ENCODE measurements at regions not wholly inside any gene's neighbourhood (a gene's known extent, or its start where the extent isn't known, plus 50 kb on each side); places are given as distances from the start of the nearest gene placed in this dataset.

DNA sequence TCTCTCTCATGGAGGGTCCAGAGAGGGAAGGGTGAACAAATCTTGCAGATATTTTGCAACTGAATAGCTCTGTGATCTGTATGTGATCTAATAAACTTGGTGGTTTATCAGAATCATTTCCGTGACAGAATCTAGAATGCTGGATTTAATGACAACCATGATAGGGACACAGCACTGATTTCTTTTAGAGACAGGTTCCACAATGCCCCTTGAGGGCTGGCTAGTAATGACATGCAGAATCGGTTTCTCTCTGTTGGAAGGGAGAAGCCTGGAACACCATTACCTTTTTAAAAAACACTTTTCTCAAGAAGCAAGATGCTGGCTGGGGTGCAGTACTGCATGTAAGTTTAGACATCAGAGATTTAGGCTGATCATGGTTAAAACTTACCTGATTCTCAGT lies 313.4 kb downstream of the CDH26 start:
- H3K9me3 Mint-ChIP-seq, result peaks cover 2% of the 10 kb centered on the region
- H3K36me3 Mint-ChIP-seq (ENCODE audit: low read depth), result no peaks in the 10 kb centered on the region
- no peaks in the 10 kb centered on the region for H3K27me3 Mint-ChIP-seq
- ATAC-seq (ENCODE audit: low read depth), result no peak
- H3K4me3 Mint-ChIP-seq, result no peak overlapping the region
- ChIA-PET POLR2A (no interaction called here), CTCF (no interaction called here)
- no peaks in the 10 kb centered on the region for H3K4me1 Mint-ChIP-seq
- DNase-seq, result no peak
- H3K27ac Mint-ChIP-seq, result no peak overlapping the region
- intact Hi-C loops (cut with micrococcal nuclease), result no loop called here
- TF ChIP-seq, protein P1, sequence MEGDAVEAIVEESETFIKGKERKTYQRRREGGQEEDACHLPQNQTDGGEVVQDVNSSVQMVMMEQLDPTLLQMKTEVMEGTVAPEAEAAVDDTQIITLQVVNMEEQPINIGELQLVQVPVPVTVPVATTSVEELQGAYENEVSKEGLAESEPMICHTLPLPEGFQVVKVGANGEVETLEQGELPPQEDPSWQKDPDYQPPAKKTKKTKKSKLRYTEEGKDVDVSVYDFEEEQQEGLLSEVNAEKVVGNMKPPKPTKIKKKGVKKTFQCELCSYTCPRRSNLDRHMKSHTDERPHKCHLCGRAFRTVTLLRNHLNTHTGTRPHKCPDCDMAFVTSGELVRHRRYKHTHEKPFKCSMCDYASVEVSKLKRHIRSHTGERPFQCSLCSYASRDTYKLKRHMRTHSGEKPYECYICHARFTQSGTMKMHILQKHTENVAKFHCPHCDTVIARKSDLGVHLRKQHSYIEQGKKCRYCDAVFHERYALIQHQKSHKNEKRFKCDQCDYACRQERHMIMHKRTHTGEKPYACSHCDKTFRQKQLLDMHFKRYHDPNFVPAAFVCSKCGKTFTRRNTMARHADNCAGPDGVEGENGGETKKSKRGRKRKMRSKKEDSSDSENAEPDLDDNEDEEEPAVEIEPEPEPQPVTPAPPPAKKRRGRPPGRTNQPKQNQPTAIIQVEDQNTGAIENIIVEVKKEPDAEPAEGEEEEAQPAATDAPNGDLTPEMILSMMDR (IDR thresholded peaks at IDR 0.05), result no peak

DNA sequence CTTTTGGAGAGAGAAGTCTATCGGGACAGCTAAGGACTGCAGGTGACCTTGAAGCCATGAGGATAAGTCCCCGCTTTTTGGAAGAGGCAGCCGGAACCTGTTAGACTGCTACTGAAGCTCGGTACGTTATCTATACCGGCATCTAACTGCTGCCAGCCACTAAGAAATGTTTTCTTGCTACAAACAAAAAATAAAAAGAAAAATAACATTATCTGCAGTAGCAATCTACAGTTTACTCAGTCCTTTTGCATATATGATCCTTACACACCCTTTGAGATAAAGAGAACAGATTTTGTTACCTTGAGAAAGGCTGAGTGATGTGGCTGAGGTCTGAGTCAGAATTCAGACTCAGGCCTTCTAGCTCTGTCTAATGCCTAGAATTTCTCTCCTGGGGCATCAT lies 314.6 kb downstream of the CDH26 start:
- intact Hi-C loops (cut with micrococcal nuclease), result no loop called here
- ATAC-seq (ENCODE audit: low read depth) (no peak), DNase-seq (no peak)
- Mint-ChIP-seq H3K4me1 (no peaks in the 10 kb centered on the region), H3K9me3 (peaks cover 2% of the 10 kb centered on the region), H3K36me3 (ENCODE audit: low read depth) (no peaks in the 10 kb centered on the region), H3K27me3 (no peaks in the 10 kb centered on the region), H3K4me3 (no peak overlapping the region), H3K27ac (no peak overlapping the region)
- ChIA-PET CTCF (no interaction called here), POLR2A (no interaction called here)
- TF ChIP-seq, protein P1 (IDR thresholded peaks at IDR 0.05), result no peak

DNA sequence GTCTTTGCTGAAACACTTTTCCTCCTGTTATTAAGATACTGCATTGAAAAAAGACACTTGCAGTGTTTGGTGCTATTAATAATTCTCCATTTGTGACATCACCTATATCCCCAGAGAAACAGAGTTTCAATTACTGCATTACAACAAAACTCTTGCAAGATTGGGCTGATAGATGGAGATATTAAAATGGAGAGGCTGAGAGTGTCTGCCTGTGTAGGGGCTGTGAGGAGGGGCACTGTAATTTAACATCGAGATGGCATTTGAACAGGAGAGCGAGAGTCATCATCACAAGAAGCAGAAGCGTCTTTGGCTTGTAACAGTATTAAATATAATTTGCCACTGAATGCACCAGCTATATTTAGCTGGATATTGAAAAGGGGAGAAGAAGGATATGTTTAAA lies 316.5 kb downstream of the CDH26 start:
- Mint-ChIP-seq H3K27ac (no peak overlapping the region), H3K4me1 (no peaks in the 10 kb centered on the region), H3K27me3 (no peaks in the 10 kb centered on the region), H3K36me3 (ENCODE audit: low read depth) (no peaks in the 10 kb centered on the region), H3K9me3 (no peaks in the 10 kb centered on the region), H3K4me3 (no peak overlapping the region)
- TF ChIP-seq, protein P1 (IDR thresholded peaks at IDR 0.05), result no peak
- POLR2A ChIA-PET, result no interaction called here
- CTCF ChIA-PET, result no interaction called here
- ATAC-seq (ENCODE audit: low read depth) (no peak), DNase-seq (no peak)
- intact Hi-C loops (cut with micrococcal nuclease), result no loop called here

DNA sequence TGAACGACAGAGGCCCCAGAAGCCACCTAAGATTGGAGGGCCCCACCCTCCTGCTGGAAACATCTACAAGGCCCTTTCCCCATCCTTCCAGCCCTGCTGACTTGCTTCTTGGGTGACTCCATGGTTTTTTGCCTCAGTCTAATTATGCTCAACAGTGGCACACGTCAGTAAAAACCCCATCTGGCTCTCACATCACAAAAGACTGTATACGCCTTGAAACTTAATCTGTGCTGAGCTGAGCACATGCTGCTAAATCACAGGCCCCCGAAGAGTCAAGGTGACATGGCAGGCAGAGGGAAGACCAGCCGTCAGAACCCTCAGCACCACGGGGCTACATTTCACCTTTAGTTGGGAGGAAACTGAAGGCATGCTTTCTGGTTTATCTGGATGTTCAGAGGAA lies 323.1 kb downstream of the CDH26 start:
- H3K27ac Mint-ChIP-seq, result no peak overlapping the region

DNA sequence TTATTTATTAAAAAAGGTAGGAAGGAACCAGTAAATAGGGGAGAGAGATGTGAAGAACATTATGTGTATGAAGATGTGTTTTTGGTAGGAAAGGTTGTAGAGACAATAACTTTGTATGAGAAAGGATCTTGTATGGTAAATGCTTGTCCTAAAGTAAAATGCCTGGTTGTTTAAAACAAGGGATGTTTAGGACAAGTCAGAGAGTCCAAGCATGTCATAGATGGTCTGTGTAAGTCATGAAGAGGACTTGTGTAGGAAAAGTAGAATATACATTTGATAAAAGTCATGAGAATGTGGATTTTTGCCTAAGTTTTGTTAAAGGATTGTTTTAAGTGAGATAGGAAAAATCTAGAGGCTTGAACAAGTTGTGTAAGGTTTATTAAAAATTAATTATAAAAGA lies 325.1 kb downstream of the CDH26 start:
- Mint-ChIP-seq H3K4me3 (no peak overlapping the region), H3K36me3 (ENCODE audit: low read depth) (no peaks in the 10 kb centered on the region), H3K27me3 (no peaks in the 10 kb centered on the region), H3K27ac (no peak overlapping the region), H3K9me3 (peaks cover 14% of the 10 kb centered on the region), H3K4me1 (no peaks in the 10 kb centered on the region)
- ATAC-seq (ENCODE audit: low read depth) (no peak), DNase-seq (no peak)
- POLR2A ChIA-PET, result no interaction called here
- intact Hi-C loops (cut with micrococcal nuclease), result no loop called here
- CTCF ChIA-PET, result no interaction called here
- TF ChIP-seq, protein P1 (IDR thresholded peaks at IDR 0.05), result no peak

More for the DNA sequence above, 323.1 kb downstream of the CDH26 start:
- H3K27me3 Mint-ChIP-seq, result no peaks in the 10 kb centered on the region
- ChIA-PET CTCF (no interaction called here), POLR2A (no interaction called here)
- H3K4me3 Mint-ChIP-seq, result no peak overlapping the region
- no peaks in the 10 kb centered on the region for H3K4me1 Mint-ChIP-seq
- ATAC-seq (ENCODE audit: low read depth) (no peak), DNase-seq (no peak)
- H3K36me3 Mint-ChIP-seq (ENCODE audit: low read depth), result no peaks in the 10 kb centered on the region
- peaks cover 12% of the 10 kb centered on the region for H3K9me3 Mint-ChIP-seq
- TF ChIP-seq, protein P1 (IDR thresholded peaks at IDR 0.05), result no peak
- intact Hi-C loops (cut with micrococcal nuclease), result no loop called here

Data from activated B cell treated with CpG ODN at 0.5 μM for 24 hours (primary cell).